HG03175 (cell line): ENCODE measurements at regions not wholly inside any gene's neighbourhood (a gene's known extent, or its start where the extent isn't known, plus 50 kb on each side); places are given as distances from the start of the nearest gene placed in this dataset.
A peak's percentile ranks its signal among the peaks of the same experiment; 100 is the strongest.

Experiments
- ATAC-seq: cut with Tn5 transposase; IDR thresholded peaks from one replicate; pipeline ENCODE4 v1.9.1; 2021; ENCODE audit warnings: mild to moderate bottlenecking, moderate library complexity; ENCODE audit not compliant: unreplicated experiment

DNA sequence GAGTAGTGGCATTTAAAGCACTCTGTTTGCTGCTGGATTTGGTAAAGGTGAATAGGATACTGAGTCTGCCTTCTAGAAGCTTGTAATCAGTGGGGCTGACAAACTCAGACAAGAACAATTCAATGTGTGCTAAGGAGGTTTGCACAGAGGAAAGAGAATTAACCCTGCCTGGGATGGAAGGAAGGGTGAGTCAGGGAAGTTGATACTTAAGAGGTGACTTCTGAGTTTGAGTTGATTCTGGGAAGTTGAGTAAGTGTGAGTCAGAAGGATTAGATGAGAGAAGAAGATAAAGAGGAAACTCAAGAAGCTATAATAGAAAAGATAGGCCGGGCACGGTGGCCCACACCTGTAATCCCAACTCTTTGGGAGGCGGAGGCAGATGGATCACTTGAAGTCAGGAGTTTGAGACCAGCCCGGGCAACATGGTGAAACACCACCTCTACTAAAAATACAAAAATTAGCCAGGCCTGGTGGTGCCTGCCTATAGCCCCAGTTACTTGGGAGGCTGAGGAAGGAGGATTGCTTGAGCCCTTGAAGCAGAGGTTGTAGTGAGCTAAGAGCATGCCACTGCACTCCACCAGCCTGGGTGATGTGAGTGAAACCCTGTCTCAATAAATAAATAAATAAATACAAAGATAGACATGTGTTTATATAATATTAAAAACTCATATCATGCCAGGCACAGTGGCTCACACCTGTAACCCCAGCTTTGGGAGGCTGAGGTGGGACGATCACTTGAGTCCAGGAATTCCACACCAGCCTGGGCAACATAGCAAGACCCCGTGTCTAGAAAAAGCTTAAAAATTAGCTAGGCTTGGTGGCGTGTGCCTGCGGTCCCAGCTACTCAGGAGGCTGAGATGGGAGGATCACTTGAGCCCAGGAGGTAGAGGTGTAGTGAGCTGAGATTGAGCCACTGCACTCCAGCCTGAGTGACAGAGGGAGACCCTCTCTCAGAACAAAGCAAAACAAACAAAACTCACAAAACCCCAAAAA, 126.8 kb upstream of the CPM start:
- no peak for ATAC-seq

DNA sequence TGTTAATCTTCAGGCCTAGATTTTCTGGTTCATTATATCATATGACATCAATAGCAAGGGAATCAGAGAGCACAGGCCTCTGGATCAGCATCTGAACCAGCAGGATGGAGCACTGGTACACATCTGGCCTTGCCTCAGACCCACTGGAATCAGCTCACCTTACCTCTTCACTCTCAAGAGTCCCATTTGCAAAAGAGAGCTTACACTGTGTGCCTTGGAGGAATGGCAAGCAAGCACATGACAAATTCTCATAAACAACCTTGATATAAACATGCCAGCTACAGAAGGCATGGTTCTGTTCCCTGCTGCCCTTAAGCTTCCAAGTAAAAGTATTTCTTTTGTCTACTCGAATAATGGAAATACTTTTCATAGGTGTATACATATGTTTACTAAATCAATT, 128.6 kb upstream of the CPM start:
- no peak for ATAC-seq

DNA sequence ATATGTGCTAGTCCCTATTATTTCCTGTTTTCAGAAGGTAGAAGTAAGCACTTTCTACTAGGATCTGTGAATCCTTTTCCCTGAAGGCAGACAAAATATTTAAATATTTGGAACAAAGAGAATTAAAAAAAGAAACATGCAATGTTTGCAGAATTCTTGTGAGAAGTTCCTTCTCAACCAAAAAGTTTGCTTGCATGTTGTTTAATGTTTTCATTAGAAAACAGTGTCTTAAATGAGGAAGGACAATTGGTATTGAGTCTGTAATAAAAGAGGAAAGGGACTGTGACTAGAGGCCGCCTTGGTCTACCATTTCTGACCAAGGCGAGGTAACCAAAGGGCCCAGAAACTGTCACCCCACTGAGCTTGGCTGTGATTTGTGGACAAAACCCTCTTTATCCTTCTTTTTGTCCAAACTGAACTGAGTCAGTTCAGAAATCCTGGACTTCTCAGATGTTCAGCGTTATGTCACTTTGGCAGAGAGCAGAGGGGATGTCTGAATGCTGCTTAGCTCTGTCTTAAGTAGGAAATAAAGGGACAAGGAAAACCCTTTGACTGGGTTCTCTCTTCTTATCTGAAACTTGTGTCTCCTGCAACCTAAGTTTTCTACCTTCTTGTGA, 129.8 kb upstream of the CPM start:
- ATAC-seq = no peak

DNA sequence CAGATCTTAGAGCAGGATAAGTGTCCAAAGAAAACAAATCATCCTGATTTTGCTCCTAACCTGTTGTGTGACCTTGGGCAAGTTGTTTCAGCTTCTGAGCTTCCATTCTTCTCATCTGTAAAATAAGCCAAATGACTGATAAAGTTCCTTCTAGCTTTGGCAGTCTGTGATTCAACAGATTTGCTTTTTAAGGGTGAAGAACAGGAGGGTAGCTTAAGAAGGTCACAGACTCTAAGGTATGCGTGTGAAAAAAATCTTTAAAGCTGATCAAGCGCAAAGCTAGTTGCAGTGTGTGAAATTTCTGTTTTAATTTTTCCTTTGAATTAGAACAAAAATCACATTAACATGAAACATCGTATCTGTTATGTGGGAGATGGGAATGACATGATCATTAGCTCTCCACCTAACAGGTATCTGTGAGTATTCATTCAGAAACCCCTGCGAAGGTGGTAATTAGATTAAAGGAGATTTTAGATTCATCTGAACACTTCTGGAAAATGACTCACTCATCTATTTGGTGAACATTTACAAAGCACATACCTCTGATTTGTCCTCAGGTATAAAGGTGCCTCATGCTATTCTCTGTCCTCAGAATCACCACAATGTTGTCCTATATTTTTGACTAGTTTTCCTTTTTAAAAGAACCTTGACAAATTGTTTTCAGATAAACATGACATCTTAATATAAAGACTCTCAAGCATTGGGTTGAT, 131.9 kb upstream of the CPM start:
- ATAC-seq = no peak

DNA sequence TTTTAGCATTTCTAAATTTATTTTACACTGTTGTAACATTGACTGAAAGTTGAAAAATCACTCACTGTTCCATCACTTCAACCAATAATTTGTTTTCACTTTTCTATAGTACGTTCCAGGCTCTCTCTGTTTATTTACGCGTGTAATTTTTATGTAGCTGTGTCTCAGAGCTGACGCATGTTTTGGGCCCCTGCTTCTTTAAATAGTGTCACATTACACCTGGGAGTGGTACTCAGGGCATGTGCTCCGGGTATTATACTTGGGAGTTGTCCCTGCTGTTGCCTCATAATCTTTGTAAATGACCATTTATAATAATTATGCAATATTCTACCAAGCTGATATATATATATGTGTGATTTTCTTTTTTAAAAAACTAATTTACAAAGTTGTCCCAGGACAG, 132.8 kb upstream of the CPM start:
- no peak for ATAC-seq

DNA sequence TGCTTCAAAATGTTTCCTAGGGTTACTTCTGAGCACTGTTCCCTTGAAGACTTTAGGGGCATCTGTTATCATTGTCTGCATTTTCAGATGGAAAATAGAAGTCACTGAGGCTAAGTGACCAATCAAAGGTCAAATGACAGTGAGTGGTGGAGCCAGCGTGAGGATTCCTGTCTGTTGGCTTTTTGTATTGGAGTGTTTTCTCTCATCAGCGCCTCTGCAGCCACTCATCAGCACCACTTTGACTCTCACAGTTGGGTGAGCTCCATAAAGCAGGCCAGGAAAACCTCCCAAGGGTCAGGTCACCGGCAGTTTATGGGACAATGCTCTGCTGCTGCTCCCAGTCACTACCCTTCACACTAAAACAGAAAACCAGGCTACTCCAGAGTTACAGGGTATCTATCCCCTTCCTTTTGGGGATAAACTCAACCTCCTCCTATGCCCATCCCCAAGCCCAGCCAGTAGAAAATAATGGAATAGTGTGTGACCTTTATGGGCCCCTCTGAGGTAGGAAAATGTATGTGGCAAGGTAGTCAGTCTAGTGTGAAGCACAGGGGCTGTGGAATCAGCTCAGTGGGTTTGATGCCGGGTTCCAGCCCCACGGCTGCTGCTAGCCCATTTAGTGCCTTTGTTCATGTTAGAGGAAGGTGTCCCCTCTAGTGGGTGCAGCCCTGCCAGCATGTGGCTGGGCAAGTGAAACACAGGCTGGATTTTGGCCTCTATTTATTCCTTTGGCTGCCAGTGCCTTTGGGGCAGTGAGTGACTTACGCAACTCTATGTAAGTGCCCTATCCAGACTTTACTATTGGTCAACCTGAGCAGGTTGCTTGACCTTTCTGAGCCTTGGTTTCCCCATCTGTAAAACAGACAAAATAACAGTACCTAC, 133.8 kb upstream of the CPM start:
- ATAC-seq = no peak

DNA sequence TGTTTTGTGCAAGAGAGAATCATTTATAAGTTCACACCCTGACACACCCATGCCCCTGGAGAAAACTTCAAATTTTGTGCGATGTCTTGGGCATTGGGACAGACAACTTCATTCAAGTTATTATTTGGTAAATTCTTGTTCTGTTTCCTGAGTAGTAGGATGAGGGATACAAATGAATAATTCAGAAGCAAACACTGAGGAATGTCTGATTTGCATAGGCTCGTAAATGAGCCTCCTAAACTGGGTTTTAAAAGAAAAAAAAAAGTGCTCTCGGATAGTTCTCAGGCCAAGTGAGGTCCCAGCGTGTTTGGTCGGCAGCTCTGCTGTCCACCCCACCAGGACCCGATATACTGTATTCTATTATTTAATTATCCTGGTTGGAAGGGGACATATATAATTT, 134.7 kb upstream of the CPM start:
- ATAC-seq = no peak

DNA sequence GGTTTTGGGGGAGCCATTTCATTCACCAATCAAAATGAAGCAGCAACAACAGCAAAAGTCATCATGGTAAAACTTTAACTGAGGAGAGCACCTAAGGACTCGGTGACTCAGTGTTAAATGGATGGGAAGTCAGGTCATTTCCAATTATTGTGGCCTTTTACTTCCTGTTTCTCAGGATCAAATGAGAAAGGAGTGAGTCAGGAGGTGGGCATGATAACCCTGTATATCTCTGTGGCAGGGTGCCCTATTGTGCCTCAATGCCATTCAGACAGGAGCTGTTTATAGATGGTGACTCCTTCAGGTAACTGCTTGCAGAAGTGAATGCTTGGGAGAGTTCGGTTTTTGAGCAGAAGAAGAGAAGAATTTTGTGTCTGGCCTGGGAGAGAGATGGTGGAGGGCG, 135.5 kb upstream of the CPM start:
- no peak for ATAC-seq

DNA sequence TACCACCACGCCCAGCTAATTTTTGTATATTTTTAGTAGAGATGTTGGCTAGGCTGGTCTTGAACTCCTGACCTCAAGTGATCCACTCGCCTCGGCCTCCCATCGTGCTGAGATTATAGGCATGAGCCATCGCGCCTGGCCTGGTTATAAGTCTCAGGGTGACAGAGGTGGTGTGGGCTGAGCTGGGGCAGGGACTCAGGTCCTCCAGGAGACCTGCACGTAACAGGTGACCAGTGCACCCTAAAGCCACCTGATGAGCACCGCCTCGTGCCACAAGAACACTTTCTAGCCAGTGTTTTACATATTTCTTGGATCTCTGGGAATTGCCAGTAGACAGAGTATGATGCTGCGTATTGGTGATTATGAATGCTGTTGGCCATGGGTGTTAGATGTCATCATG, 136.5 kb upstream of the CPM start:
- ATAC-seq = no peak

DNA sequence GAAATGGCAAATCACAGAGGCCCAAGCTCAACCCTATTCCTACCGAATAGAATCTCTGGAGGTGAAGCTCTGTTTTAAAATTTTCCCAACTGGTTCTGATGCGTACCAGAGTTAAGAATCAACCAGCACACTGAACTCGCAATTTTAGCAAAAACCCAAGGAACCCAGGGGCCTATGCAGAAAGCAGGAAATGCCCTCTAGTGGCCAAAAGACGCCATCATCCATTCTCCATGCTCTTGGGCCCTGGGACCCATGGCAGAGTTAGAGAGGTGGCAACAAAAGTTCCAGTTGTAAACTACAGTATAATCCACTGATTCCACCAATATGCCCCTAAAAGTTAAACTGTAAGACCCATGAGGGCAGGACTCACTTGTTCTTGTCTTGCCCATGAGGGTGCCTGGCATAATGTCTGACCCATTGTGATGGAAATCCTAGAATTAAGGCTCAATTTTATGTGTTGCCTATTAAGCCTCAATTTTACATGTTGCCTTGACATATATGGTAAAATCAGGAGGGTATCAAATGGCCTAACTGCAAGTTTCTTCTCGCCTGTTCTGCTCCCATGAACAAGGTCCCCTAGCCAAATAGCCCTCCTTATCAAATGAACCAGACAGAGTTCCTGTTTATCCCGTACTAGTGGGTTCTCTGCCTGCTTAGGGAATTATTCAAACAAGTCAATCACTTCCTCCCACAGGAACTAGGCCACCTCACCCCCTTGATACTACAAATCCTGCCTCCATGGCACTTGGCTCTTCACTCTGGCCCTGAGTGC, 137.5 kb upstream of the CPM start:
- peak; percentile 91 for ATAC-seq

DNA sequence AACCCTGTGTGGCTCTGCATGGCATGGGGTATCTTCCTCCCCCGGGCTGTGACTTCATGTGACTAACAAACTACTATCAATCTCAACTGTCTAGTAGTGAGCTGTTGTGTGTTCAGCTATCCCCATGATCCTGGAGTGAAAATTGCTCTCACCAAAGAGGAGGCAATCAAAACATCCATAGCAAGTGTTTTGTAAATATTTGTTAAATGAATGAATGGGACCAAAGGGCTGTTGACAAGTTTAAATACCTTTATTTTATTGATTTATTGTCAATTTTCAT, 138.1 kb upstream of the CPM start:
- no peak for ATAC-seq

DNA sequence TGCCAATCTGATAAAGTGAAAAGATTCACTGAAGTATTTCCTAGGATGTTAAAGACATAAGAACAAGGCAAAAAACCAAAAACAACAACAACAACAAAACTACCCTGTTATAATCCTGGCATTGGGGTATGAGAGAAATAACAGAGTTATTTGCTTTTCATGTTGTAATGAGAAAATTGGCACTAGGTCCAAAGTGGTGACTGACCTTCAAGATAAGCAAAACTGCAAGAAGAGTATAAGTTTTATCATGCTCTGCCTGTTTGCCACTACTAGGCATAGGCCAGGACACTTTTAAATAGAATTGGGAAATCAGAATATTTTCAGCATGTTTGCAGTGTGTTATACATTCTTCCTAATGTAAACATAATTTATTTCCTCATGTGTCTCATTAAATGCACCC, 140.1 kb upstream of the CPM start:
- ATAC-seq = no peak

DNA sequence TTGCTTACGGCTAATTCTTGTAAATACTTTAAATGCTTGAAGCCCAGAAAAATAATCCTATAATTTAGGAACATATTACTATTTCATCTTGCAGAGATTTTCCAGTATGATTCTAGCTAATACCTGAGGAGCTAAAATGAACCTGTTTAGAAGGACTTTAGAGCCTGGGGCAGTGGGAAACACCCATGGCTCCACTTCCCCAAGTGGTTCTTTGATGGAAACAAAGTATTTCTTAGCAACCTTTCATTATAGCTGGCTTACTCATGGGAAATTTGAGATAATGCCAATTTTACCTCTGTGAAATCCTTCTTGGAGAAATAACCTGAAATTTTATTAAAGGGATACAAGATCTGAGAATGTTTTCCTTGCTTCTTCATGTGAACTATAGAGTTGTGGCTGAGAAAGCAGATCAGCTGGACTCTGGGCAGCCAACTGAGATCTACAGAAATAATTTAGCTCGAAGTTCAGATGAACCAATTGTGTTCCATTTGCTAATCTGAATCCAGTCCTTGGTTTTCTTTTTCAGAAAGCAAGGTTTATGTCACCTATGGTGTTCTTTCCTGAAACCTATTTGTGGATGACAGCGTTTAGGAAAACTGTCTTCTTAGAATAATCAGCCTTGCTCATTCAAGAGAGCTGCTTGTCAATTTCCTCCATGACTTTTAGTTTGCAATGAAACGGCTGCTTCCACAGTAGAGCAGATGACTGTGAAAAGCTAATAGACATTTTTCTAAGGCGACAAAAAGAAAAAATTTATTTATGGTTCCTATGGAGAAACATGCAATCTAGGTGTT, 141.8 kb upstream of the CPM start:
- ATAC-seq = no peak

DNA sequence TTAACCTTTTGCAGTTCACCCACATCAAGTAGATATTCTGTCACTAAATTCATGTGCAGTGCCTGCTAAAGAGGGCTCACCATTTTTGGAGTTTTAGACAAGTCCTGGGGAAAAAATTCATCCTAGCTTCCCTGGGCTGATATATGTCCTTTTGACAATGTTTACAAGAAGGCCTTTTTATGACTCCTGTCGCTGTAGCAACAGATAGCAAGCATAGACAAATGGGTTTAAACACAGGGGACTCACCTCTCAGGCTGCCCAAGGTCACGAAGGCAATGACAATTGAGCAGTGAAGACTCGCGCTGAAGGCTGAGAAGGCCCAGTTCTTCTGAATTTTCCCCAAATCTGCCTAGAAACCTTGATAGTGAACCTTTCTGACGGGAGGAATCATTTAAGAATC, 150.7 kb upstream of the CPM start:
- no peak for ATAC-seq

DNA sequence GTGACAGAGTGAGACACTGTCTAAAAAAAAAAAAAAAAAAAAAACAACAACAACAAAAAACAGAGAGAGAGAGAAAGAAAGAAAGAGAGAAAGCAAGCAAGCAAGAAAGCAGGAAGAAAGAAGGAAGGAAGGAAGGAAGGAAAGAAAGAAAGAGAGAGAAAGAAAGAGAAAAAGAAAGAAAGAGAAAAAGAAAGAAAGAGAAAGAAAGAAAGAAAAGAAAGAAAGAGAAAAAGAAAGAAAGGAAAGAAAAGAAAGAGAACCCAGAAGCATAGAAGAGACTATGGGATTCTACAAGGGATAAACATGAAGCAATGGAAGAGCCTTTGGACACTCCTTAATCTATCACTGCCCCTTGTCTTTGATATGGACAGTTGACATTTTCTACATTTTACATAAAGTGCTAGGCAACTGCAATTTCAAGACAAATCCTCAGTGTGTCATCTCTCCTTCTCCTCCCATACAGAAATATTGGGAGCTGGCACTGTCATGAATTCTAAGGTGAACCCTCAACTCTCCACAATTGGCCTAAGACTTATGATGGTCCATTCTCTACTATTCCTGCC, 151.9 kb upstream of the CPM start:
- ATAC-seq = no peak

DNA sequence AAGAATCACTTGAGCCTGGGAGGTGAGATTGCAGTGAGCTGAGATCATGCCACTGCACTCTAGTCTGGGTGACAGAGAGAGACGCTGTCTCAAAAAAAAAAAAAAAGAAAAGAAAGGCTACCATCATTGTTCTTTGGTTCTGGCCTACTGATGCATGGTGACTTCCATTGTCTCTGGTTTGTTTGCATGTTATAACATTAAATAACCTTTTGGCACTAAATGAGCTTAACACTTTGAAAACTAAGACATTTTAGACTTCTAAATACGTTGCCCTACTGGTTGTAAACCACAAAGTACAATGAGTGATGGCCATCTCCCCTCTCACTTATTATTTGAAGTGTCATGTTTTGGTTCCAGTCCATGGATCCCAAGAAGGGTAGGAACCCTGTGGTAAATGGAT, 152.9 kb upstream of the CPM start:
- ATAC-seq = no peak

DNA sequence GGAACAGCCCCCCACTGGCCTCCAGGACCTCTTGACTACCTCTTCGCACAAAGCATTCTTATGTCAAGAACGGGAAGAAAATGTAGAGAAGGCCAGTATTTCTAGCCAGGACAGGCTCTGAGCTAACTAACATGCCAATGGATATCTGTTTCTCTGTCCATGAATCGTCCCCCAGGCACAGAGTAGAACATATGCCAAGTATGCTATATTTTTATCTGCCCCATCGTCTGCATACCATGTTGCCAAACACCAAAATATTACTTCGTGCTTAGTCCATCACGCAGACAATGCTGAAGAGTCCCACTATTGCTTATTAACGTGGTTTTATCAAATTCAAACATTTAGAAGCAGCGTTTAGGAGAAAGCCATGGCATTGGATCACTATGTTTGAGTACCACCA, 151.4 kb upstream of the CPSF6 start:
- ATAC-seq = no peak

DNA sequence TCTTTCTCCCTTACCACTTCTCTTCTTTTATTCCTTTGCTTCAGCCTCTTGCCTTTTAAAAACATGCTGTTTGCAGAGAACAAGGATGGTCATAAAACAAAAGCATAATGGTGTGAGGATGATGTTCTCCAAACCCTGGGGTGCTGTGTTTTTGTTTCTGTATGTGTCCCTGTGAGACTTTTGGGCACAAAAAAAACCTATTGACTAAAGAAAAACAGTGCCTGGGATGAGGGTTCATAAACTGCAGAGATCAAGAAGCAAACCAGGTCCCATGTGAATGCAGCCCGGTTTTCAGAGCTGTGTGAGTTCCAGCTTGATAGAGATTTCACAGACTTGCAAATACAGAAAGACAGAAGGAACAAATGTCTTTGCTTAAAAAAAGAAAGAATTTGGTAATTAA, 148.6 kb upstream of the CPSF6 start:
- ATAC-seq = no peak

DNA sequence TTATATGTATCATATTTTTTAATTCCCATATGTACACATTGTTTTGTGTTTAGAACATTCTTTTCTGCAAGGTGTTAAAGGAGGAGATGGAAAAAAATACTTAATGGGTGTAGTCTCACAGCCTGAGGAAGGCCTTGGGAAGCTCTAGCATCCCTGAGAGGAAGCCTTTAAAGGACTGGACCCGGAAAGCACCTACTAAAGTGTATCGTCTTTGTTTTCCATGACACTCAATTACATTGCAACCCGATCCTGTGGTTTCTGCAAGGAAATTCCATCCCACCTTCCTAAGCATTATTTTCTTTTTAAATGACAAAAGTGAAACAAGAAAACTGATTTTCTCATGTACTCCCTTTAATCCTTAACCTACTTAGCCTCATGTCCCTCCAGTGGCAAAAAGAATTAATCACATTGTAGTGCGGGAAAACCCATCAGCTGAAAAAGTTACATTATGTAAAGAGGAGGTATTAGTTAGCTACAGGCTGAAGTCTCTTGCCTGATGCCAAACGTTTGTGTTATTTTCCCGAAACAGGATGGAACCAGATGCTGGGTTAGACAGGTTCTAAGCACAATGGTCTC, 147.8 kb upstream of the CPSF6 start:
- ATAC-seq = no peak
